Islet of Langerhans (tissue), 1 donor: ENCODE measurements at regions not wholly inside any gene's neighbourhood (a gene's known extent, or its start where the extent isn't known, plus 50 kb on each side); places are given as distances from the start of the nearest gene placed in this dataset.
"Not testable (repeated sequence)": the region's sequence is repeated elsewhere in the genome, so short reads cannot be mapped to it uniquely, and the experiment has no call there.

ENCODE experiments used
- FAIRE-seq: peaks from one replicate; lab custom pipeline; 2011; peaks lifted over from hg19 to GRCh38; lab: Jason Lieb, UNC

DNA sequence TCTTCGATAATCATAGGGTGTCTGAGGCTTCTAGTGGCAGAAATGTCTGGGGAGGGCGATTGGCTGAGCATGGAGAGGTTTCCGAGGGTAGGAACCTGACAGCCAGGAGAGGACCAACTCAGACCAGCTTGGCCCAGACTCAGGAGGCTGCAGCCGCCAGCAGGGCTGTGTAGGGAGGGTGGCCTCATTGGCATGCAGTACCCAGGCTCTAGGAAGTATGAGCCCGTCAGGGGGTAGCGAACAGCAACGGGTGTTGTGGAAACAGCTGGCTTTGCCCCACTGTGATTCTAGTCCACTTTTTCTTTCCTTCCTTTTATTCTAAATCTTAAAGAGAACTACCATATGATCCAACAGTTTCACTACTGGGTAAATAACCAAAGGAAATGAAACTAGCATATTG is 103.3 kb downstream of the DIRAS3 start:
- FAIRE-seq, result no peak

DNA sequence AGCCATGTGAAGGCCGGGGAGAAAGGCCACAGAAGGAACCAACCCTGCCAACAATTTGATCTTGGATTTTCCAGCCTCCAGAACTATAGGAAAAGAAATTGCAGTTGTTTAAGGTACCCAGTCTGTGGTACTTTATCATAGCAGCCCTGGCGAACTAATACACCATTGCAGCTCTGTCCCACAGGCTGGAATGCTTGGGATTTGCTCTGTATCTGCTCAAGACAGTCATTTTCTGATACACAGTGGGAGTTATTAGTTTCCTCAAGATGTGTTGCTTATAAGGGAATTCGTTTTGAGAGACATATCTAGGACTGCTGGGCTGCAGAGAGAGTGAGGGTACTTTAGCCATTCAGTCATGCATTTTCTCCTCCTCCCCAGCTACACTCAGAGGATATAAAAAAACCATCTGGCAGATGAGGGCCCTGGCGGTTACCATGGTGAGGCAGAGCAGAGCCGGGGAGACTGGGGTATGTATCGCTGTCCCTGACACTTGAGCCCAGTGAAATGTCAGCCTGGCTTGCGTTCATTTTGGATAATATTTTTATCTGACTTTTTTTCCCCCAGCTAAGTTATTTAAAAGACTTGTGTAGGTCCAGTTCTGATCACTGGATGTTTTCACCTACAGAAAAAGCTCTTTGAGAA is 104.6 kb downstream of the DIRAS3 start:
- peak; percentile 92 for FAIRE-seq

DNA sequence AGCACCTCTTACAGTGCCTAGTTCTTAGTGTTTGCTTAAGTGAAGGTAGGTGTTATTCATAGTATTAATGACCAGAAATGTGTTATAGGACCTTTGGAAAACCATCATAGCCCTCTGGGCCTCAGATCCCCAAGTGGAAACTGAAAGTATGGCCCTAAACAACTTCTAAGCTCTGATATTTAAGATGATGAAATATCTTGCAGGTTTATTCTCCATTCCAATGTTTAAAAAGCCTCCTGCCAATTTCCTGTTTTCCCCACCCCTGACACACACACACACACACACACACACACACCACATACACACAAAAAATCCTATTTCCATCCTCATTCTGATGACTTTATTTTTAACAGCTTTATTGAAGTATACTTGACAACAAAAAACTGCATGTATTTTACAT is 108.2 kb downstream of the DIRAS3 start:
- FAIRE-seq, result no peak

DNA sequence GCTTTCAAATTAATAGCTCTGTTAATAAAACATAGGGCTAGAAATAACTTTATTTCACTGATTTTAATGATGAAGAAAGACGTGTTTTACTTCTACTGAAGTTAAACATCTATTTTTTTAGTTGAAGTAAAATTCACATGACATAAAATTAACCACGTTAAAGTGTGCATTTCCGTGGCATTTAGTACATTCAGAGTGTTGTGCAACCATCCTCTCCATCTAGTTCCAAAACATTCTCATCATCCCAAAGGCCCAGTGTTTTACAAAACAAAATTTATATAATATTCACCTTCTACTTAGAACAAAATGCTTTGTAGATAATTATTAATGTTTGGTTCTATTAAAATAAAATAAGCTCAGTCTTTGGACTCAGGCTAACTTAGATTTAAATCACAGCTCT is 108.5 kb upstream of the GNG12 start:
- FAIRE-seq, result no peak

DNA sequence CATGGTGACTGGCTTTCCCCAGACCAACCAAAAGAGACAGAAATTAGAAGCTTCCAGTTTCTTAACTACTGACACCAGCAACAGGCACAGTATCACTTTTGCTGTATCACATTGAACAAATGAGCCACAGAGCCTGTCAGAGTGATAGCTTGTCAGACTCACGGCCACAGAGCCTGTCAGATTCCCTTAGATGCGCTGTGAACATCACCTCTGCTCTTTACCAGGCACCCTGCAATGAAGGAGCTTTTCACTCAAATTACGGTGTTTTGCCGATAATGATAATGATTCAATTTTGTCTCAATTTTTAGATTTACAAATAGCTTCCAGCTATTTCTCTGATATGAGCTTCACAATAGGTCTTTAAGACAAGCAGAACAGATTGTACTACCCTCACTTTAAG is 107.9 kb upstream of the GNG12 start:
- no peak for FAIRE-seq

DNA sequence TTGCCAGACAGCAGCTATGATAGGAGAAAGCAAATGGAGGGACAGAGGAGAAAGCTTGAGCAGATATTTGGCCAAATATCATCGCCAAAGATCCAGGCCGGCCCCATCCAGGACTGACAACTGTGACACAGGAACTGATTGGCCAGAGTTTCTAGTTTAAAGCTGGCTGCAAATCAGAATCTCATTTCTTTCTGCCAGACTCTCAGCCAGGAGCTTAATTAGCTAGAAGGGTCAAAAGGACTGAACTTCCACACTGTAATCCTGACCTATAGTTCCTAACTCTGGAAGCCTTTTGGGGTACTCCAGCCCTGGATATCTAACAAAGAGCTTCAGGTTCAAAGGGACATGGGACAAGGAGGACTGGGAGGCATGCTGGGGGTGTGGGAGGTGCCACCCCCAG is 106.7 kb upstream of the GNG12 start:
- FAIRE-seq, result no peak

DNA sequence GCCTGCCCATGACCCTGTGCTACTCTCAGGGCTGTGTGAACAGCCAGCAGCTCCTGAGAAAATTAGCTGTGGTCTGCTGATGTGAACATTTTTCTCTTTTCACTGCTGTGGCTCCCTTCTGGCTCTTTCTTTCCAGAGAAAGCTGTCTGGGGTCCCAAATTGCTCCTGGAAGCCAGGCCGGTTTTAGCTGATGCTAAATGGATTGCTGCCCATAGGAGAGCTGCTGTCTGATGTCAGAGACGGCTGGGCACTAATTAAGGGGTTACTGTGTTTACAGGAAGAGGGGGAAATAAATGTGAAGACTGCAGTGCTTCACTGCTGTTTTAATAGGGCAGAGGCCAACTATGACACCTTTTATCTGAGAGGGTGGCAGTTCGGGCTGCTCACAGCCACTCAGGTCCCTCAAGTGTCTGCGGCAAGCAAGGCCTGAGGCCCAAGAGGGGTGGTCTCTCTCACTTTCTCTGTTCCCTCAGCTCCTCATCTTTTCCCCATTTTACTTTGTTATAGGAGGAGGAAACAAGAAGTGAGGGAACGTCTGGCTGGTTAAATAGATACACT is 106.0 kb upstream of the GNG12 start:
- FAIRE-seq, result no peak

DNA sequence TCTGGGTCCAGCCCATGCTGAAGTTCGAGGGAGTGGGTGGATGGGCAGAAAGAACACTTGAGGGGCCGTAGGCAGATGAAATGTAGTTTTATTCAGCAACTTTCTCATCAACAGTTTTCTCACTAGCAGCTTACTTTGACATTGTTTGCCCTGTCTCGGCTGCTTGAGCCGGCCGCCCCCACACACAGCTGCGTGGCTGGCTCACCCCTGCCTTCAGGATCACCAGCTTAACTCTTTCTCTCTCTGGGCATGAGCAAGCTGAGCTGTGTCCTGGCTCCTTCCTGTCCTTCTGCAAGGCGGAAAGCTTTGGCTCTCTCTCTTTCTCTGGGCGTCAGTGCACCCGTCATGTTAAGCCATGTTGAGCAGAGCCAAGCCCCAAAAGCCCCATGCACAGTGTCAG is 104.4 kb upstream of the GNG12 start:
- FAIRE-seq, result no peak

DNA sequence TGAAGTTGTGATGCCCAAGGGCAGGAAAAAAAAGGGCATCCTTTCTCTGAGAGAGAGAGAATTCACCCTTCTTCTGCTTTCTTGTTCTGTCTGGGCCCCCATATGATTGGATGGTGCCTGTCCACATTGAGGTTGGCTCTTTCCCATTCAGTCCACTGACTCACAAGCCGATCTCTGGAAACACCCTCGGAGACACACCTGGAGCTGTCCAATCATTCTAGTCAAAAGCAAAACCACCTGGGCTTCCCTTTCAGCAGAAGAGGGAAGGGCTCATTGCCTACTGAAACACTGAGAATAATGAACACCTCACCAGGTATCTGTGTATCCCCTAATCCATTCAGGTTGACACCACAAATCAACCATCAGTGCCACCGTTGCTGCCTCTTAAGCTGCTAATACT is 103.7 kb upstream of the GNG12 start:
- FAIRE-seq, result no peak

DNA sequence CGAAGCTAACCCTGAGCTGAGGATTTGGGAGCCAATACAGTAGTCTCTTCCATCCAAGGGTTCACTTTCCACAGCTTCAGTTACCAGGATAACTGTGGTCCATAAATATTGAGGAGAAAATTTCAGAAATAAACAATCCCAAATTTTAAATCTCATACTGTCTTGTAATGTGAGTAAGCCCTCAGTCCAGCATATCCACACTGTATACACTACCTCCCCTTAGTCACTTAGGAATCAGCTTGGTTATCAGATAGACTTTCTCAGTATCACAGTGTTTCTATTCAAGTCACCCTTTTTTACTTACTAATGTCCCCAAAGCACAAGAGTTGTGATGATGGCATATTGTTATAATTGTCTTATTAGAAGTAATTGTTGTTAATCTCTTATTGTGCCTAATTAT is 102.3 kb upstream of the GNG12 start:
- FAIRE-seq, result no peak

DNA sequence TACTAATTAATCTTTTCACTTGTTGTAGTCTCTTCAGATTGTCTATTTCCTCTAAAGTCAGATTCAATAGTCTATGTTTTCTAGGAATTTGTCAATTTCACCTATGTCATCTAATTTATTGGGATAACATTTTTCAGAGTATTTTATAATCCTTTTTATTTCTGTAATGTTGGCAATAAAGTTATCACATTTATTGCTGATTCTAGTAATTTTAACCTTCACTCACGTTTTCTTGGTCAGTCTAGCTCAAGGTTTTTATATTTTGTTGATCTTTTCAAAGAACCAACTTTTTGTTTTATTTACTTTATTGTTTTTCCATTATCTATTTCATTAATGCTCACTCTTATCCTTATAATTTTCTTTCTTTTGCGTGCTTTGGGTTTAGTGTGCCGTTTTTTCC is 97.9 kb upstream of the GNG12 start:
- FAIRE-seq, result no peak

DNA sequence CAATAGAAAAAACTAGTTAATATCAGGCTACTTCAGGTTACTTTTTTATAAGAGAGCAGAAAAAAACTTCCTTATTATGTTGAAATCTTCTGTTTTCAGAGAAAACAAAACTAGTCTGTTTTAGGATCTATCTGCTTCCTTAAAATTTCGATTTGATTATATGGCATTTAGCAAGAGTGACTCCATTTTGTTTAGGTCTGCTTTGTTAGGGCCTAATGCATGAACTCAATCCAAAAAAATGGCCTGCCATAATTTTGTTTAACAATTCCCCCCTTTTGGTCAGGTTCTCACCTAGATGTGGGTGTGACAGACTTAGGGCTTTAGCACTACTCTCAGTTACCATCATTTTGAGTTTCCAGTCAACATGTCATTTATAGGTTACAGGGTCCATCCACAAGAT is 89.8 kb upstream of the GNG12 start:
- FAIRE-seq, result no peak

DNA sequence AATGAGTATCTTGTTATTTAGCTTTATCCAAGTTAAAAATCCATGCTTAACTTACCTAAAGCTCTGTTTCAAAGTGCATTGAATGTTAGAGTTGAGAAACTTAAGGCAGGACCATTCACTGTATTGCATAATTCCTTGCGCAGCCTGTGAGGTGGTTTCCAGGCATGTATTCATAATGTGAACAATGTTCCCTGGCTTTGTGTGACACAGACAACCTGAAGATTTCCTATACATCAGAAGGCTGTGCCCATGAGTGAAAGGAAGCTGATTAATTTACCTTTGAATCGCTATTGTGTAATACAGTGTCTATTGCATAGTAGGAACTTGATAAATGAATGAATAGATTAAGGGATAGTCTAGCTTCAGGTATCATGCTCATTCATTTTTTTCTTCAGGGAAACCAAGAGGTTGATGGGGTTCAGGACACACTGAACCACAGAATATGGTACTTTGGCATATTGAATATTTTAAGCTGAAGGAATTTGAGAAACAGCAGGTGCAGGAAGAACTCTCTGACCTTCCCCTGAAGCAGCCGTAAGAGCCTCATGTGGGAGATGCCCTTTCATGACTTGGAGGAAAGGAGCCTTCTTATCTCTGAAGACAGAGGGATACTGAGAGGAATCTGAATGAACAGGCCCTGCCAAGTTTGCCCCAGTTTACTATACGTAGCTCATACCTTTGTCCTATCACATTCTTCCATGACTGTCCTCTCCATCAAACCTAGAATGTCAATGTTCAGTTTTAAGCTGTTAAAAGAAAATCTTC is 88.6 kb upstream of the GNG12 start:
- FAIRE-seq, result no peak

DNA sequence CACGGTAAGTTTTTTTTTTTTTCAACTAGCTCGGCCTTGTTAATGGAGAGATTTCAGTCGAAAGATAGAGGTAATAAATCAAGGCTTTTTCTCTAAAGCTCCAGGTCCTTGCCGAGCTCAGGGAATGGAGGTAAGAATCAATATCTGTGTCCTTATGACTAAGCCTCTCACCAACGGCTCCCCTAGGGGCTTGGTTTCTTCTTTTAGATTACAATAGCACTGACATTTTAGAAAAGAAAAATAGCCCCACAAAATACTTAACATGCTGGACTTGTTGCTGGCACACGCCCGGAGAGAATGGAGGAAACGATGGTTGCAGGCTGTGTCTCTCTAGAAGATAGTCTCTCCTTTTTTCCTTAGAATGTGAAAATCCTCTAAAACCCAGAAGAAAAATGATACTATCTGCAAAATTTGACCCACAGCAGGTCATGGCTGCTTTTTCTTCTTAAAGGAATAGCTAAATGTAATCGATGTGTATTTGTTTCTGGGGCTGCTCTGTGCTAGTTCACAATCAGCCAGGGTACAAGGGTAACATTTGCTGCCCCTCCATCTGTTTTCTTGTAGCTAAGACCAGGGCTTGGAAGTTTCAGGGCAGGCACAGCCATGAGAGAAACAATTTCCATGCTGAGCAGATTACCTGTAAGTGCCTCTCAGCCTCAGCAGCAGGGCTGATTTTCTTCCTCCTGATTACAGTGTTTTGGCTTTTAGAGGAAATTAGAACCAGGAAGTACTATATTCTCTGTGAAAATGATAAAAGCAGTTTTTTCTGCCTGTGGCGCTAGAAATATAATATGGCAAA is 86.2 kb upstream of the GNG12 start:
- FAIRE-seq, result no peak

DNA sequence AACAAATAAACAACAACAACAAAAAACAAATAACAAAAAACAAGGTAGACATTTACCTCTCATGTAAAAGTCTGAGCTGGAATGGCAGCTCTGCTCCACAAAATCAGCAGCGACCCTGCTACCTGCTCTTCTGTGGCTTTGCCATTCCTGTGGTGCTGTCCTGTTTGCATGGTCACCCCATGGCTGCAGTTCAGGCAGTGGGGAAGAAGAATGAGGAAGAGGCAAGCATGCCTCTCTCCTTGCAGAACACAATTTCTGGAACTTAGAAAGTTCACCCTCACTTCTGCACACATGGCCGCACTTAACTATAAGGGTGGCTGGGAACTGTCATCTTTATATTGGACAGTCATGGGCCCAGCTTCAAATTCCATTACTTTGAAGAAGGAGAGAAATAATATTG is 84.8 kb upstream of the GNG12 start:
- FAIRE-seq, result no peak

DNA sequence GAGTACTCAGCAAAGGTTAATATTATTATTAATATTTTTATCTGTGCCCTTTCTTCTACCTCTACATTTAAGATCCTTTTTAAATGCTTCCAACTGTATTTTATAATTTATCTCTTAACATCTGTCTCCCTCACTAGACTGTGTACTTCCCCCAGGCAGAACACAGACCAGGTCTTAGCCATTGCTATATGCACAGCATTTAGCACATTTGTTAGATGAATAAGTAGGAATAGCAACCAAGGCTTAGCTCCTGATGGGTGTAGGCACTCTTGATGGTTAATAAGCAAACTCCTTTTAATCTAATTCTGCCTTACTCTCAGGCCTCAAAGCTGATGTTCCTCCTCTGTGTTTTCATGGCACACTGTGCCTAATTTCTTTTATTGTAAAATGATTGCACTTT is 83.7 kb upstream of the GNG12 start:
- no peak for FAIRE-seq

DNA sequence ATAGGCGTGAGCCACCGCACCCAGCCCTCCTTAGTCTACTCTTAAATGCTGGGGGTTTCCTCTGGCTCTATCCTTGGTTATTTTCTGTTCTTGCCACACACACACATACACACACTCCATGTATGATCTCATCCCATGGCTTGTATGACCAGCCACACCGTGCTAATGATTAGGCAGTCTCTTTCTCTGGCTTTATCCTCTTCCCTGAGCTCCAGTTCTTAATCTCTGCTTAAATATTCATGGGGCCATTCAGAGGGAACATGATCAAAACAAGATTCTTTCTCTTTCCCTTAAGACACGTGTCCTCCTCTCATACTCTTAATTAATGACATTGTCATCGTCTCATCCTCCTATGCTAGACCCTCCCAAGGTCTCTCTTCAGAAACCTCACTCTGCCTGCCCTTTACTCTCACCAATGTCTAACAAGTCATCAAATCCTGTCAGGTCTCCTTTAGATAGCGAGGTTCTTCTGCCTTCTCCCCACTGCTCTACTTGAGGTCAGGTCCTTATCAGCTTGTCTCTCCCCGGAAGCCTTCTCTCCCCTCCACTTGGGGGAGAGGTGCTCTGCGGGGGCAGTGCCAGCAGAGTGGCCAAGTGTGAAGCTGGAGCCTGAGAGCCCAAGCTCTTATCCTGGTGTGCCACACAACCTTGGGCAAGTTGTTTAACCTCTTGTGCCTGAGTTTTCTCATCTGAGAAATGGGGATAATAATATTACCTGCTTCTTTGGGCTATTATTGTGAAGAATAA is 83.0 kb upstream of the GNG12 start:
- FAIRE-seq, result no peak

DNA sequence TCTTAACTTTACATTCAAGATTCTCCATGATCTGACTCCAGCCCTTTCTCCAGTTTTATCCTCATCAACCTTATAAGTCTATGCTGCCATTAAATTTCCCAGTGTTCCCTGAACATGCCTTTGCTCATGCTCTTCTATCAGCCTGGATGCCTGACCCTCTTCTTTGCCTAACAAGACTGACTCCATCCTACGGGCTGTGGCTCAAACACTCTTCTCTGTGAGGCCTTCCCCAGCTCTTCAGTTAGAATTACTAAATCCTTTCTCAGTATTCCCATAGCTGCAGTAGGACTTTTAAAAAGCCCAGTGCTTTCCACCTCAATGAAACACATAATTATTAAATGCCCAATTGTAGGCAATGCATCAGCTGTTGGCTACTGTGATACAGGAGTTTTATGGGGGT is 76.5 kb upstream of the GNG12 start:
- FAIRE-seq, result no peak

DNA sequence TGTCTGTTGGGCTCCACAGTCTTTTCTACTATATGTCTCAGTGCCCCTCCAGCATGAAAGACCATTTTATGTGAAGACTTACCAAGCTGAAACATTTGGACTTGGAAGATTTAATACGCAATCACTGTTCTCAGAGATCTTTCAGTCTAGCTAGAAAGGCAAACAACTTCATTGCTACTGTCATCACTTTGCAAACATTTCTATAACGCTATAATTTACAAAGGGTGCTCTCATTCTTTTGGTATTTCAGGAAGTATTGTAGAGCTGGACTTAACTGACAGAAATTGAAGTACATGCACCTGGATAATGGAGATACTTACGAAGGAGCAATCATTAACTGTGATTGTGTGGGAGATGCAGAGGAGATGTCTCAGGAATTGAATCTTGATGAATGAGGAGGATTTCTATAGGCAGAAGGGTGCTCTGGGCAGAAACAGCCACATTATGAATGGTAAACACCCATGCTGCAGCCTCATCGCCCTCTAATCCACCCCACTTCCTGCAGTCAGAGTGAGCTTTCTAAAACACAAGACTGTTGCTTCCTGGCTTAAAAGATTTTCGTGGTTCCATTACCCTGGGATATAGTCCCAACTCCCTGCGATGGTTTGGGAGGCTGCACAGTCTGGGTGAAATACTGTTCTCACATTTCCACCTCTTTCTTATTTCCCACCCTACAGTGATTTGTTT is 75.1 kb upstream of the GNG12 start:
- no peak for FAIRE-seq

DNA sequence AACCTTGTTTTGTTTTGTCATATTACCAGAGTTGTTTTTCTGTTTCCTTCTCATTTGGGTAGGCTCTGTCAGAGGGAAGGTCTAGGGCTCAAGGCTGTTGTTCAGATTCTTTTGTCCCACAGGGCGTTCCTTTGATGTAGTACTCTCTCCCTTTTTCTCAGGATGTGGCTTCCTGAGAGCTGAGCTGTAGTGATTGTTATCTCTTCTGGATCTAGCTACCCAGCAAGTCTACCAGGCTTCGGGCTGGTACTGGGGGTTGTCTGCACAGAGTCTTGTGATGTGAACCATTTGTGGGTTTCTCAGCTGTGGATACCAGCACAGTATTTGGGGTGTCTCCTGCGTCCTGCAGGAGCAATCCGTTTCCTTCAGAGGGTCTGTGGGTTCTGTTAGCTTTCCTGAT is 74.2 kb upstream of the GNG12 start:
- FAIRE-seq, result not testable (repeated sequence)

DNA sequence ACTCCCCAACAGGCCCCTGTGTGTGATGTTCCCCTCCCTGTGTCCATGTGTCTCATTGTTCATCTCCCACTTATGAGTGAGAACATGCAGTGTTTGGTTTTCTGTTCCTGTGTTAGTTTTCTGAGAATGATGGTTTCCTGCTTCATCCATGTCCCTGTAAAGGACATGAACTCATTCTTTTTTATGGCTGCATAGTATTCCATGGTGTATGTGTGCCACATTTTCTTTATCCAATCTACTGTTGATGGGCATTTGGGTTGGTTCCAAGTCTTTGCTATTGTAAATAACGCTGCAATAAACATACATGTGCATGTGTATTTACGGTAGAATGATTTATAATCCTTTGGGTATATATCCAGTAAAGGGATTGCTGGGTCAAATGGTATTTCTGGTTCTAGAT is 72.7 kb upstream of the GNG12 start:
- FAIRE-seq, result not testable (repeated sequence)
